ENCODE measurements at regions not wholly inside any gene's neighbourhood (a gene's known extent, or its start where the extent isn't known, plus 50 kb on each side); places are given as distances from the start of the nearest gene placed in this dataset.

GRCh38 chr2:71990122-71990521 lies 157.5 kb downstream of the CYP26B1 start:
- no peak overlapping the region for H3K4ac ChIP-seq (replicated peaks; ENCODE audit: insufficient read length, low read depth, low read length)
- H2BK5ac ChIP-seq (ENCODE audit: low read depth, low read length) = no peak overlapping the region
- H3K36me3 ChIP-seq (ENCODE audit: control insufficient read depth in 2 of 4, insufficient read depth in 4 of 4, low read length in 3 of 4) = no peaks in the 10 kb centered on the region
- ChIA-PET CTCF (ENCODE audit: partially characterized antibody) (interaction anchor here (1.0 to 3.2 kb wide), 3 partner anchors 21 to 66 kb away, joined by 3 to 16 read pairs (median 4); no protein-coding TSS in a partner anchor), POLR2A (ENCODE audit: partially characterized antibody) (interaction anchor here (0.6 kb wide), 1 partner anchor 570 kb away, joined by 3 read pairs; no protein-coding TSS in a partner anchor)
- no peak overlapping the region for H2BK12ac ChIP-seq (ENCODE audit: low read depth, low read length)
- H2AK5ac ChIP-seq (ENCODE audit: low read depth, low read length) = no peak overlapping the region
- no peaks in the 10 kb centered on the region for H3K79me1 ChIP-seq (ENCODE audit: low read depth, low read length)
- H2AFZ ChIP-seq (ENCODE audit: low read length) = no peak overlapping the region
- H2BK120ac ChIP-seq (replicated peaks; ENCODE audit: low read depth, low read length) = no peak overlapping the region
- H3K56ac ChIP-seq (replicated peaks; ENCODE audit: insufficient read length, low read depth, low read length) = no peak overlapping the region
- H3K27ac ChIP-seq (ENCODE audit: low read depth, low read length) = no peak overlapping the region
- no peaks in the 10 kb centered on the region for H4K20me1 ChIP-seq (replicated peaks in 1 of 2; ENCODE audit: control insufficient read depth in 1 of 2, insufficient read depth in 2 of 2, low read length in 2 of 2)
- no peak overlapping the region for H3K9ac ChIP-seq (replicated peaks in 1 of 4; ENCODE audit: extremely low read depth in 1 of 4, low read depth in 3 of 4, low read length in 3 of 4)
- 93% methylated on average over 6 of the region's 6 CpGs; no CpG with 5 or more reads in 1 of the 2 experiments for WGBS, 2 experiments (ENCODE audit: extremely low coverage in 1 of 2, insufficient coverage in 1 of 2, insufficient read length in 1 of 2, insufficient replicate concordance in 2 of 2, low coverage in 1 of 2, low lambda C conversion rate in 2 of 2, missing lambda C conversion rate in 1 of 2)
- H3K18ac ChIP-seq (ENCODE audit: extremely low read depth, low read length) = no peak overlapping the region
- H3K4me1 ChIP-seq (replicated peaks in 1 of 4; ENCODE audit: control insufficient read depth in 3 of 4, insufficient read depth in 4 of 4, low read length in 3 of 4) = no peaks in the 10 kb centered on the region
- no peaks in the 10 kb centered on the region for H3K23me2 ChIP-seq (ENCODE audit: low read depth, low read length)
- DNase-seq (ENCODE audit: low read depth in 1 of 2, low spot score in 2 of 2) (no peak), FAIRE-seq (no peak)
- H3K79me2 ChIP-seq (ENCODE audit: control insufficient read depth in 1 of 2, insufficient read depth in 2 of 2, low read length in 2 of 2) = no peaks in the 10 kb centered on the region
- no peak overlapping the region for H2BK20ac ChIP-seq (ENCODE audit: low read length)
- H3K23ac ChIP-seq (ENCODE audit: insufficient read length) = no peak overlapping the region
- H2BK15ac ChIP-seq (ENCODE audit: low read length) = no peak overlapping the region
- no peaks in the 10 kb centered on the region for H3K27me3 ChIP-seq (replicated peaks in 1 of 4; ENCODE audit: control insufficient read depth in 3 of 4, extremely low read depth in 1 of 4, insufficient read depth in 3 of 4, low read length in 3 of 4)
- no peak overlapping the region; the same call in 1 of the 2 replicates for H4K8ac ChIP-seq (ENCODE audit: extremely low read depth, insufficient read depth, low read length)
- no peak overlapping the region for H4K5ac ChIP-seq (ENCODE audit: insufficient read length, low read depth, low read length)
- H3K4me2 ChIP-seq (ENCODE audit: insufficient read depth in 1 of 2, low read depth in 2 of 2, low read length in 2 of 2) = no peak overlapping the region
- no peak overlapping the region for H4K91ac ChIP-seq (replicated peaks; ENCODE audit: insufficient read length, low read length)
- H3K14ac ChIP-seq (ENCODE audit: insufficient read length) = no peak overlapping the region
- no peaks in the 10 kb centered on the region for H3K9me3 ChIP-seq (ENCODE audit: insufficient read depth in 2 of 2, low read depth in 1 of 2, low read length in 1 of 2)
- H3K4me3 ChIP-seq (ENCODE audit: extremely low read depth in 1 of 4, insufficient read depth in 2 of 4, low read depth in 3 of 4, low read length in 4 of 4) = no peak overlapping the region
- TF ChIP-seq SP2 (IDR thresholded peaks at IDR 0.05; ENCODE audit: low read length) (no peak), PHF8 (conservative IDR thresholded peaks at IDR 0.05; ENCODE audit: low read depth, low read length) (no peak), HDAC2 (IDR thresholded peaks at IDR 0.05; ENCODE audit: borderline replicate concordance in 1 of 2, low read depth in 2 of 2, low read length in 2 of 2) (no peak), TBP (IDR thresholded peaks at IDR 0.05; ENCODE audit: low read depth, low read length) (no peak), BRCA1 (IDR thresholded peaks at IDR 0.05; ENCODE audit: low read depth, low read length) (no peak), CHD2 (IDR thresholded peaks at IDR 0.05; ENCODE audit: low read length) (no peak), KDM1A (IDR thresholded peaks at IDR 0.05; ENCODE audit: borderline replicate concordance, low read length) (no peak), POU5F1 (IDR thresholded peaks at IDR 0.05; ENCODE audit: low read depth, low read length) (no peak), SIN3A (conservative IDR thresholded peaks at IDR 0.05 in 1 of 2, IDR thresholded peaks at IDR 0.05 in 1 of 2; ENCODE audit: low read depth in 1 of 2, low read length in 2 of 2) (no peak)
